Keratinocyte (primary cell): ENCODE measurements at regions not wholly inside any gene's neighbourhood (a gene's known extent, or its start where the extent isn't known, plus 50 kb on each side); places are given as distances from the start of the nearest gene placed in this dataset.

Experiments used
- DNase-seq: peaks from one replicate; pipeline ENCODE4 v3.0.0-alpha.2; 2011; ENCODE audit warnings: low read depth, missing footprints, low spot score
- FAIRE-seq: peaks from 2 replicates; lab custom pipeline; 2011; peaks lifted over from hg19 to GRCh38; lab: Jason Lieb, UNC
- H2AFZ ChIP-seq: 2 replicates; pipeline ENCODE4 v1.6.0; 2012; ENCODE audit warnings: low read length, control low read depth, inconsistent platforms; ENCODE audit not compliant: control insufficient read depth
- H3K27ac ChIP-seq: 2 replicates; pipeline ENCODE4 v1.5.1; 2011; ENCODE audit warnings: low read length; ENCODE audit not compliant: control insufficient read depth, insufficient read depth
- H3K27me3 ChIP-seq: 3 replicates; pipeline ENCODE4 v1.6.0; 2011; ENCODE audit warnings: low read length; ENCODE audit not compliant: control insufficient read depth, insufficient read depth; ENCODE audit errors: extremely low read depth
- H3K36me3 ChIP-seq, 2 experiments: 2 replicates in 1 of 2; 3 replicates in 1 of 2; pipeline ENCODE4 v1.5.1; 2011; ENCODE audit warnings: low read length in 2 of 2, mild to moderate bottlenecking in 1 of 2; ENCODE audit not compliant: control insufficient read depth in 2 of 2, insufficient read depth in 2 of 2; ENCODE audit errors: extremely low read depth in 1 of 2
- H3K4me1 ChIP-seq: 3 replicates; pipeline ENCODE4 v1.5.1; 2011; ENCODE audit warnings: low read length; ENCODE audit not compliant: control insufficient read depth, insufficient read depth; ENCODE audit errors: extremely low read depth
- H3K4me2 ChIP-seq: 3 replicates; pipeline ENCODE4 v1.6.0; 2011; ENCODE audit warnings: low read depth, low read length; ENCODE audit not compliant: control insufficient read depth, insufficient read depth; ENCODE audit errors: extremely low read depth
- H3K4me3 ChIP-seq, 3 experiments: fragments of 200-600 bp in 1 of 3; sonication (generic) in 1 of 3; 2 replicates in 2 of 3; 3 replicates in 1 of 3; pipeline ENCODE4 v1.5.1; 2011 to 2016; ENCODE audit warnings: low read length in 3 of 3, mild to moderate bottlenecking in 3 of 3, control low read depth in 2 of 3, inconsistent platforms in 1 of 3, low read depth in 1 of 3, mixed read lengths in 1 of 3, mixed run types in 1 of 3, moderate library complexity in 1 of 3; ENCODE audit not compliant: control insufficient read depth in 2 of 3, insufficient read depth in 2 of 3; ENCODE audit errors: extremely low read depth in 1 of 3
- H3K79me2 ChIP-seq: 2 replicates; pipeline ENCODE4 v1.6.0; 2012; ENCODE audit warnings: low read length; ENCODE audit not compliant: control insufficient read depth, insufficient read depth
- H3K9ac ChIP-seq: 3 replicates; pipeline ENCODE4 v1.6.0; 2011; ENCODE audit warnings: low read length; ENCODE audit not compliant: control insufficient read depth, insufficient read depth; ENCODE audit errors: extremely low read depth
- H3K9me1 ChIP-seq: 3 replicates; pipeline ENCODE4 v1.6.0; 2011; ENCODE audit warnings: low read length; ENCODE audit not compliant: control insufficient read depth, insufficient read depth; ENCODE audit errors: extremely low read depth
- H3K9me3 ChIP-seq: 2 replicates; pipeline ENCODE4 v1.5.1; 2012; ENCODE audit warnings: low read depth, low read length; ENCODE audit not compliant: control insufficient read depth
- H4K20me1 ChIP-seq: 3 replicates; pipeline ENCODE4 v1.6.0; 2011; ENCODE audit warnings: low read length; ENCODE audit not compliant: control insufficient read depth, insufficient read depth; ENCODE audit errors: extremely low read depth
- EZH2 ChIP-seq: IDR thresholded peaks from one replicate; pipeline ENCODE4 v1.6.1; 2012; ENCODE audit warnings: inconsistent platforms, mild to moderate bottlenecking, low read length, moderate library complexity
- dilution Hi-C: fragments of 300-500 bp; cut with MboI; formaldehyde crosslinking; loops from one replicate; pipeline ENCODE4 v1.7.0; 2020; ENCODE audit warnings: low sequenced_read_pairs; ENCODE audit not compliant: extremely low pct_ligation_motif_present
- TF ChIP-seq, protein P1 (sequence below), 3 experiments: IDR thresholded peaks in 1 of 3; conservative IDR thresholded peaks in 1 of 3; optimal IDR thresholded peaks in 1 of 3; 2 replicates in 2 of 3; 3 replicates in 1 of 3; pipeline versions ENCODE3 to v1.5.1; 2011; ENCODE audit warnings: low read length in 3 of 3, mild to moderate bottlenecking in 3 of 3, moderate library complexity in 2 of 3, control low read depth in 1 of 3, inconsistent platforms in 1 of 3; ENCODE audit not compliant: insufficient read depth in 2 of 3; ENCODE audit errors: extremely low read depth in 1 of 3

DNA sequence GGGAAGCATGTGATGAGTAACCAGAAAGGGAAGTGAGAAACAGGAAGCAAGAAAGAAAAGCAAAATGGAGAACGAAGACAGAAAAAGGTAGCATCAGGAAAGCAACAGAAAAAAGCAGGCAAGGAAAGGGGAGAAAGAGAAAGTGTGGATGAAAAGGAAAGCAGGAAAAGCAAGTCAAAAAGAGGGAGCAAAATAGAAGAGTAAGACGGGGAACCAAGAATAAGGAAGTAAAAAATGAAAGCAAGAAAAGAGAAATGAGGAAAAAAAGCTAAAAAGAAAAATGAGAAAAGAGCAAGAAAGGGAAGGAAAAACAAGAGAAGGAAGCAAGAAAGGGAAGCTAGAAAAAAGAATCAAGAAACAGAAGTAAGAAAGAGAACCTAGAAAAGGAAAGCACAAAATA, 242.3 kb upstream of the NCKAP5 start:
- no peak for FAIRE-seq
- H3K27ac ChIP-seq: no peak overlapping the region
- H3K9me1 ChIP-seq: no peaks in the 10 kb centered on the region
- peaks cover 32% of the 10 kb centered on the region for H3K4me1 ChIP-seq
- dilution Hi-C loops: no loop called here
- no peaks in the 10 kb centered on the region for H3K36me3 ChIP-seq
- H3K9ac ChIP-seq: no peak overlapping the region
- H3K27me3 ChIP-seq: no peaks in the 10 kb centered on the region
- no peak overlapping the region for H2AFZ ChIP-seq
- H3K4me2 ChIP-seq: no peak overlapping the region
- H4K20me1 ChIP-seq: no peaks in the 10 kb centered on the region
- no peak for DNase-seq
- no peaks in the 10 kb centered on the region for H3K79me2 ChIP-seq
- no peaks in the 10 kb centered on the region for H3K9me3 ChIP-seq
- TF ChIP-seq EZH2: no peak
- TF ChIP-seq, protein P1, sequence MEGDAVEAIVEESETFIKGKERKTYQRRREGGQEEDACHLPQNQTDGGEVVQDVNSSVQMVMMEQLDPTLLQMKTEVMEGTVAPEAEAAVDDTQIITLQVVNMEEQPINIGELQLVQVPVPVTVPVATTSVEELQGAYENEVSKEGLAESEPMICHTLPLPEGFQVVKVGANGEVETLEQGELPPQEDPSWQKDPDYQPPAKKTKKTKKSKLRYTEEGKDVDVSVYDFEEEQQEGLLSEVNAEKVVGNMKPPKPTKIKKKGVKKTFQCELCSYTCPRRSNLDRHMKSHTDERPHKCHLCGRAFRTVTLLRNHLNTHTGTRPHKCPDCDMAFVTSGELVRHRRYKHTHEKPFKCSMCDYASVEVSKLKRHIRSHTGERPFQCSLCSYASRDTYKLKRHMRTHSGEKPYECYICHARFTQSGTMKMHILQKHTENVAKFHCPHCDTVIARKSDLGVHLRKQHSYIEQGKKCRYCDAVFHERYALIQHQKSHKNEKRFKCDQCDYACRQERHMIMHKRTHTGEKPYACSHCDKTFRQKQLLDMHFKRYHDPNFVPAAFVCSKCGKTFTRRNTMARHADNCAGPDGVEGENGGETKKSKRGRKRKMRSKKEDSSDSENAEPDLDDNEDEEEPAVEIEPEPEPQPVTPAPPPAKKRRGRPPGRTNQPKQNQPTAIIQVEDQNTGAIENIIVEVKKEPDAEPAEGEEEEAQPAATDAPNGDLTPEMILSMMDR (optimal IDR thresholded peaks at IDR 0.05 in 1 of 3, IDR thresholded peaks at IDR 0.05 in 1 of 3, conservative IDR thresholded peaks at IDR 0.05 in 1 of 3; ENCODE audit: extremely low read depth in 1 of 3, insufficient read depth in 2 of 3, low read length in 3 of 3): no peak
- no peak overlapping the region for H3K4me3 ChIP-seq

DNA sequence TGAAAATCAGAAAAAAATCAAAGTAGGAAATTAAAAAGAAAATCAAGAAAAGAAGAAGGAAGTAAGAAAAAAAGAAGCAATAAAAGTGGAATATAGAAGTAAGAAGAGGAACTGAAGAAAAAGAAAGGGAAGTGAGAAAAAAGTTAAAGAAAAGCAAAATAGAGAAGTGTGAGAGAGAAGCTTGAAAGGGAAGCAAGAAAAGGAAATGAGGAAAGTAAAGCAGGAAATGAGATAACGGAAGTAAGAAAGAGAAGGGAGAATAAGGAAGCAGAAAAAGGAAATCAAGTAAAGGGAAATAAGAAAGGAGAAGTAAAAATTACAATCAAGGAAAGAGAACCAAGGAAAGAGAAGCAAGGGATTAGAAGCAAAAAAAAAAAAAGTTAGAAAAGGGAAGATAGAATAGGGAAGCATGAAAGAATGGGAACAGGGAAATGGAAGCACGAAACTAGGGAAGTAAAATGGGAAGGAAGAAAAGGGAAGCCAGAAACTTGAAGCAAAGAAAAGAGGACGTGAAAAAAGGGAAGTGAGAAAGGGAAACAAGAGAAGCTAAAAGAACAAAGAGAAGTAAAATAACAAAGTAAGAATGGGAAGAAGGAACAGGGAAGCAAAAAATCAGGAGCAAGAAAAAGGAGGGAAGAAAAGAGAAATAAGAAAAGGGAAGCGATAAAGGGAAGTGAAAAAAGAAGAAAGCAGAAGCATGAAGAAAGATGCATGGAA, 243.3 kb upstream of the NCKAP5 start:
- Histone ChIP-seq H2AFZ (no peak overlapping the region), H3K36me3 (no peaks in the 10 kb centered on the region), H3K27me3 (no peaks in the 10 kb centered on the region), H3K9me3 (no peaks in the 10 kb centered on the region), H3K9ac (no peak overlapping the region), H3K9me1 (no peaks in the 10 kb centered on the region), H3K4me3 (no peak overlapping the region), H3K4me1 (peaks cover 38% of the 10 kb centered on the region), H4K20me1 (no peaks in the 10 kb centered on the region), H3K79me2 (no peaks in the 10 kb centered on the region), H3K27ac (no peak overlapping the region), H3K4me2 (no peak overlapping the region)
- FAIRE-seq (no peak), DNase-seq (no peak)
- dilution Hi-C loops: no loop called here
- TF ChIP-seq, protein P1 (optimal IDR thresholded peaks at IDR 0.05 in 1 of 3, IDR thresholded peaks at IDR 0.05 in 1 of 3, conservative IDR thresholded peaks at IDR 0.05 in 1 of 3; ENCODE audit: extremely low read depth in 1 of 3, insufficient read depth in 2 of 3, low read length in 3 of 3): no peak
